ENCODE measurements at regions not wholly inside any gene's neighbourhood (a gene's known extent, or its start where the extent isn't known, plus 50 kb on each side); places are given as distances from the start of the nearest gene placed in this dataset.
A peak's percentile ranks its signal among the peaks of the same experiment; 100 is the strongest.

DNA sequence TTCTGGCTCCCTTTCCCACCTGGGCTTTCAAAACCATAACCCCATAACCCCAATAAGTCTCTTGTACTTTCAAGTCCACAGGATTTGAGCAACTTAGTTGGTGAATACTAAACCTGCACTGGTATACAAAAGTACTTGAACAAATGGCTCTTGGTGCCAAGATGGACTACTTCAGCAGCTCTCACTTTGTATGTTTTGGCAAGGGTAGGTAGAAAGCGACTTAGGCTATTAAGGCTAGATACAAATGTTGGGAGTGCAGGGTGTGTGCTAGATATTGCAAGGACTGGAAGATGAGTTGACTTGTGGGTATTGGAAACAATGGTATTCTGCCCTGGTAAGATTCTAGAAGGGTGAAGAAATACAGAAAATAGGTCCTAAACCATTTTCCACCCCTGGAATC is 182.6 kb upstream of the MOCS1 start:
- no peak for DNase-seq (ENCODE audit: low spot score)
- H3K27ac ChIP-seq (ENCODE audit: low read depth, low read length, poor library complexity, severe bottlenecking): no peak overlapping the region
- no peak overlapping the region for H3K4me3 ChIP-seq (ENCODE audit: low read depth, low read length, poor library complexity, severe bottlenecking)
- intact Hi-C loops (cut with micrococcal nuclease; ENCODE audit: unreplicated experiment): no loop called here
- no TSS peak for BruUV-seq (replicated peaks)
- H3K9me3 ChIP-seq (ENCODE audit: low read depth, low read length, poor library complexity, severe bottlenecking): no peaks in the 10 kb centered on the region
- H3K27me3 ChIP-seq (replicated peaks; ENCODE audit: insufficient read depth, low read depth, low read length, poor library complexity): peaks cover 10% of the 10 kb centered on the region
- CTCF ChIA-PET: no interaction called here
- H3K36me3 ChIP-seq (ENCODE audit: insufficient read depth, low read length, poor library complexity, severe bottlenecking): no peaks in the 10 kb centered on the region
- no peaks in the 10 kb centered on the region for H3K4me1 ChIP-seq (ENCODE audit: insufficient read depth, low read length, poor library complexity, severe bottlenecking)
- POLR2A ChIA-PET (ENCODE audit: low non-redundant PET): no interaction called here
- TF ChIP-seq, protein P1, sequence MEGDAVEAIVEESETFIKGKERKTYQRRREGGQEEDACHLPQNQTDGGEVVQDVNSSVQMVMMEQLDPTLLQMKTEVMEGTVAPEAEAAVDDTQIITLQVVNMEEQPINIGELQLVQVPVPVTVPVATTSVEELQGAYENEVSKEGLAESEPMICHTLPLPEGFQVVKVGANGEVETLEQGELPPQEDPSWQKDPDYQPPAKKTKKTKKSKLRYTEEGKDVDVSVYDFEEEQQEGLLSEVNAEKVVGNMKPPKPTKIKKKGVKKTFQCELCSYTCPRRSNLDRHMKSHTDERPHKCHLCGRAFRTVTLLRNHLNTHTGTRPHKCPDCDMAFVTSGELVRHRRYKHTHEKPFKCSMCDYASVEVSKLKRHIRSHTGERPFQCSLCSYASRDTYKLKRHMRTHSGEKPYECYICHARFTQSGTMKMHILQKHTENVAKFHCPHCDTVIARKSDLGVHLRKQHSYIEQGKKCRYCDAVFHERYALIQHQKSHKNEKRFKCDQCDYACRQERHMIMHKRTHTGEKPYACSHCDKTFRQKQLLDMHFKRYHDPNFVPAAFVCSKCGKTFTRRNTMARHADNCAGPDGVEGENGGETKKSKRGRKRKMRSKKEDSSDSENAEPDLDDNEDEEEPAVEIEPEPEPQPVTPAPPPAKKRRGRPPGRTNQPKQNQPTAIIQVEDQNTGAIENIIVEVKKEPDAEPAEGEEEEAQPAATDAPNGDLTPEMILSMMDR (conservative IDR thresholded peaks at IDR 0.05; ENCODE audit: low read depth, low read length): no peak
- no peak for TF ChIP-seq EZH2 (IDR thresholded peaks at IDR 0.05; ENCODE audit: borderline replicate concordance, low read depth, low read length, poor library complexity, severe bottlenecking)

DNA sequence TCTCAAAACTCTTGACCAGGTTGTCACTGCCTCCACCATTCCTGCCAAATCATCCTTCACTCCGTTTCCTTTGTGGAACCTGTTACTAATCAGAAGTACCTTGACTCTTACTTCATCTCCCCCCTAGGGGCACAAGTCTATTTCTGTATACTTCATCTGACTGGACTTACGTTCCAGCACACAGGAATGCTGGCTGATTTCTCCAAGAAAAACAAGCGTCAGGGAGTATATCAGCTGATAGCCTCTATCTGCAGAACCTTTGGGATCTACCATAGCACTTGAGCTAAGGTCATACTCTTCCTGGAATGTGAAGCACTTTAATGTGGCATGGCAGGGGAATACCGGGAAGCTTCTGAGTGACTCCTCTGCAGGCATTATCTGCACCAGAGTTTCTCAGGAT is 178.1 kb upstream of the MOCS1 start:
- Histone ChIP-seq H3K4me1 (ENCODE audit: insufficient read depth, low read length, poor library complexity, severe bottlenecking) (no peaks in the 10 kb centered on the region), H3K36me3 (ENCODE audit: insufficient read depth, low read length, poor library complexity, severe bottlenecking) (no peaks in the 10 kb centered on the region), H3K9me3 (ENCODE audit: low read depth, low read length, poor library complexity, severe bottlenecking) (no peaks in the 10 kb centered on the region), H3K4me3 (ENCODE audit: low read depth, low read length, poor library complexity, severe bottlenecking) (no peak overlapping the region), H3K27ac (ENCODE audit: low read depth, low read length, poor library complexity, severe bottlenecking) (no peak overlapping the region), H3K27me3 (replicated peaks; ENCODE audit: insufficient read depth, low read depth, low read length, poor library complexity) (peaks cover 15% of the 10 kb centered on the region)
- CTCF ChIA-PET: no interaction called here
- no TSS peak for BruUV-seq (replicated peaks)
- no peak for TF ChIP-seq EZH2 (IDR thresholded peaks at IDR 0.05; ENCODE audit: borderline replicate concordance, low read depth, low read length, poor library complexity, severe bottlenecking)
- TF ChIP-seq, protein P1 (conservative IDR thresholded peaks at IDR 0.05; ENCODE audit: low read depth, low read length): peak; percentile 34; the same call in 1 of the 2 replicates
- no peak for DNase-seq (ENCODE audit: low spot score)
- POLR2A ChIA-PET (ENCODE audit: low non-redundant PET): no interaction called here
- intact Hi-C loops (cut with micrococcal nuclease; ENCODE audit: unreplicated experiment): no loop called here

DNA sequence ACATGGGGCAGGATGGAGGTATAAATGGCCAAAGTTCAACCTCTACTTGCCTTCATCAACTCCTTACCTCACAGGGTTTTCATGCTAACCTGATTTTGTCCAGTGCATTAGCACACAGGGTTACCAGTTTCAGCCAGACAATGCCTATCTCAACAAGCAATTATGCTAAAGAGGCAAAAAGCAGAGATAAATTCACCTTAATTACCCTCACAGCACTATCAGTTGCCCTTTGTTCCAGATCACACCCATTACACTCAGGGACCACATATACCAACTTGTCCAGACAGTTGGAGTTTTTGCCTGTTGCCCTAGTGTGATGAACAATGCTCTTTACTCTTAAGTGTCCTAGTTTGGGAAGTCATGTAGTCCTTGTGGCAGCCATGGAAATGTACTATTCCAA is 174.5 kb upstream of the MOCS1 start:
- H3K9me3 ChIP-seq (ENCODE audit: low read depth, low read length, poor library complexity, severe bottlenecking): no peaks in the 10 kb centered on the region
- intact Hi-C loops (cut with micrococcal nuclease; ENCODE audit: unreplicated experiment): no loop called here
- DNase-seq (ENCODE audit: low spot score): no peak
- ChIA-PET CTCF (no interaction called here), POLR2A (ENCODE audit: low non-redundant PET) (no interaction called here)
- H3K4me1 ChIP-seq (ENCODE audit: insufficient read depth, low read length, poor library complexity, severe bottlenecking): no peaks in the 10 kb centered on the region
- TF ChIP-seq EZH2 (IDR thresholded peaks at IDR 0.05; ENCODE audit: borderline replicate concordance, low read depth, low read length, poor library complexity, severe bottlenecking): no peak
- TF ChIP-seq, protein P1 (conservative IDR thresholded peaks at IDR 0.05; ENCODE audit: low read depth, low read length): no peak
- BruUV-seq (replicated peaks): no TSS peak
- peaks cover 11% of the 10 kb centered on the region for H3K27me3 ChIP-seq (replicated peaks; ENCODE audit: insufficient read depth, low read depth, low read length, poor library complexity)
- no peak overlapping the region for H3K27ac ChIP-seq (ENCODE audit: low read depth, low read length, poor library complexity, severe bottlenecking)
- no peak overlapping the region for H3K4me3 ChIP-seq (ENCODE audit: low read depth, low read length, poor library complexity, severe bottlenecking)
- no peaks in the 10 kb centered on the region for H3K36me3 ChIP-seq (ENCODE audit: insufficient read depth, low read length, poor library complexity, severe bottlenecking)

Data from A673 (cell line).